Naive thymus-derived CD4-positive, alpha-beta T cell (primary cell): ENCODE measurements at regions not wholly inside any gene's neighbourhood (a gene's known extent, or its start where the extent isn't known, plus 50 kb on each side); places are given as distances from the start of the nearest gene placed in this dataset.

Source experiments
- ATAC-seq: fragments of 150-1000 bp; cut with Tn5 transposase; 2 replicates; pipeline ENCODE4 v1.10.0; 2021; ENCODE audit warnings: mild to moderate bottlenecking, moderate library complexity
- CTCF ChIA-PET: fragments of 350-600 bp; sonication (Branson Sonifier 250); formaldehyde crosslinking; loops from one replicate; lab custom pipeline; 2021; ENCODE audit warnings: antibody characterized with exemption; lab: Charles Lee
- POLR2A ChIA-PET: fragments of 350-600 bp; sonication (Branson Sonifier 250); formaldehyde crosslinking; loops from one replicate; lab custom pipeline; 2021; ENCODE audit warnings: antibody characterized with exemption, inconsistent platforms; lab: Charles Lee
- DNase-seq, 9 donors: peaks; one replicate each; pipeline versions ENCODE4 v3.0.0 to v3.0.0-alpha.2; 2020 to 2022; ENCODE audit warnings: mixed read lengths in 1 of 9
- H3K27ac ChIP-seq: one replicate; pipeline ENCODE4 v1.7.0; 2013; ENCODE audit warnings: mild to moderate bottlenecking, low read depth, low read length, moderate library complexity
- H3K27me3 ChIP-seq, 2 donors: one replicate each; pipeline ENCODE4 v1.7.0; 2013; ENCODE audit warnings: low read length in 2 of 2, mild to moderate bottlenecking in 2 of 2, moderate library complexity in 2 of 2; ENCODE audit not compliant: control insufficient read depth in 2 of 2, insufficient read depth in 2 of 2
- H3K36me3 ChIP-seq, 3 experiments: 1 replicate in 2 of 3; 2 replicates in 1 of 3; pipeline ENCODE4 v1.7.0; 2013; ENCODE audit warnings: low read length in 3 of 3, mild to moderate bottlenecking in 3 of 3, moderate library complexity in 1 of 3; ENCODE audit not compliant: insufficient read depth in 3 of 3, control insufficient read depth in 2 of 3
- H3K4me1 ChIP-seq, 2 donors: one replicate each; pipeline ENCODE4 v1.7.0; 2013; ENCODE audit warnings: low read length in 2 of 2, mild to moderate bottlenecking in 2 of 2, moderate library complexity in 1 of 2; ENCODE audit not compliant: control insufficient read depth in 2 of 2, insufficient read depth in 2 of 2
- H3K4me3 ChIP-seq: 2 replicates; pipeline ENCODE4 v1.7.0; 2013; ENCODE audit warnings: mild to moderate bottlenecking, low read length
- H3K9me3 ChIP-seq, 3 experiments: 1 replicate in 2 of 3; 2 replicates in 1 of 3; pipeline ENCODE4 v1.7.0; 2013; ENCODE audit warnings: low read length in 3 of 3; ENCODE audit not compliant: control insufficient read depth in 2 of 3
- H3K27ac Mint-ChIP-seq, 9 donors: one replicate each; pipeline ENCODE4 v1.8.0; 2020 to 2022; ENCODE audit warnings: mixed read lengths in 9 of 9, mild to moderate bottlenecking in 8 of 9, moderate library complexity in 5 of 9, inconsistent platforms in 2 of 9
- H3K27me3 Mint-ChIP-seq, 5 donors: one replicate each; pipeline ENCODE4 v1.8.0; 2021 to 2022; ENCODE audit warnings: mixed read lengths in 5 of 5, mild to moderate bottlenecking in 1 of 5
- H3K36me3 Mint-ChIP-seq, 5 donors: one replicate each; pipeline ENCODE4 v1.8.0; 2020 to 2022; ENCODE audit warnings: mixed read lengths in 5 of 5, mild to moderate bottlenecking in 3 of 5, inconsistent platforms in 1 of 5
- H3K4me1 Mint-ChIP-seq, 7 donors: one replicate each; pipeline ENCODE4 v1.8.0; 2020 to 2022; ENCODE audit warnings: mixed read lengths in 7 of 7, mild to moderate bottlenecking in 3 of 7, inconsistent platforms in 1 of 7
- H3K4me3 Mint-ChIP-seq, 10 donors: one replicate each; pipeline ENCODE4 v1.8.0; 2020 to 2022; ENCODE audit warnings: mild to moderate bottlenecking in 10 of 10, mixed read lengths in 10 of 10, moderate library complexity in 6 of 10, inconsistent platforms in 2 of 10
- H3K9me3 Mint-ChIP-seq, 11 donors: one replicate each; pipeline ENCODE4 v1.8.0; 2020 to 2022; ENCODE audit warnings: mixed read lengths in 11 of 11, mild to moderate bottlenecking in 4 of 11, inconsistent platforms in 1 of 11, moderate library complexity in 1 of 11
- intact Hi-C, 2 donors: fragments of 100-400 bp; cut with micrococcal nuclease; formaldehyde crosslinking; loops; one replicate each; pipeline ENCODE4 v1.15.1; 2023

GRCh38 chr20:22320245-22320915 is 264.0 kb downstream of the FOXA2 start:
- Histone ChIP-seq H3K4me3 (no peak overlapping the region), H3K9me3 (no peaks in the 10 kb centered on the region), H3K4me1 (no peaks in the 10 kb centered on the region), H3K27me3 (no peaks in the 10 kb centered on the region), H3K27ac (no peak overlapping the region), H3K36me3 (no peaks in the 10 kb centered on the region)
- Mint-ChIP-seq H3K4me3 (no peak overlapping the region), H3K36me3 (no peaks in the 10 kb centered on the region), H3K4me1 (no peaks in the 10 kb centered on the region), H3K9me3 (peaks cover 0 to 10% (median 0%) of the 10 kb centered on the region in 11 donors), H3K27me3 (peaks cover 0 to 25% (median 0%) of the 10 kb centered on the region in 5 donors), H3K27ac (no peak overlapping the region)
- ChIA-PET POLR2A (no interaction called here), CTCF (no interaction called here)
- DNase-seq: no peak
- intact Hi-C loops: no loop called here
- ATAC-seq: no peak

- Histone ChIP-seq H3K4me1 (no peaks in the 10 kb centered on the region), H3K36me3 (no peaks in the 10 kb centered on the region), H3K27ac (no peak overlapping the region), H3K4me3 (no peak overlapping the region), H3K27me3 (no peaks in the 10 kb centered on the region), H3K9me3 (no peaks in the 10 kb centered on the region)
- ChIA-PET POLR2A (no interaction called here), CTCF (interaction anchor here (0.6 kb wide), 1 partner anchor 1773 kb away, joined by 3 read pairs; no protein-coding TSS in a partner anchor)
- Mint-ChIP-seq H3K27me3 (peaks cover 0 to 25% (median 5%) of the 10 kb centered on the region in 5 donors), H3K4me1 (no peaks in the 10 kb centered on the region), H3K27ac (no peak overlapping the region), H3K9me3 (peaks cover 0 to 10% (median 0%) of the 10 kb centered on the region in 11 donors), H3K36me3 (no peaks in the 10 kb centered on the region), H3K4me3 (no peak overlapping the region)
- DNase-seq (no peak), ATAC-seq (no peak)
- intact Hi-C loops: no loop called here
These were observed 268.6 kb downstream of the FOXA2 start for GRCh38 chr20:22315771-22316170.

- Mint-ChIP-seq H3K27ac (peak overlapping the region in 1 of 9 donors; percentile 8), H3K4me3 (no peak overlapping the region), H3K36me3 (no peaks in the 10 kb centered on the region), H3K4me1 (no peaks in the 10 kb centered on the region), H3K27me3 (peaks cover 0 to 25% (median 5%) of the 10 kb centered on the region in 5 donors), H3K9me3 (peaks cover 0 to 10% (median 0%) of the 10 kb centered on the region in 11 donors)
- Histone ChIP-seq H3K36me3 (no peaks in the 10 kb centered on the region), H3K4me1 (no peaks in the 10 kb centered on the region), H3K9me3 (no peaks in the 10 kb centered on the region), H3K27me3 (no peaks in the 10 kb centered on the region), H3K27ac (no peak overlapping the region), H3K4me3 (no peak overlapping the region)
- intact Hi-C loops: no loop called here
- DNase-seq: no peak
- ChIA-PET CTCF (interaction anchor here (0.6 kb wide), 1 partner anchor 1772 kb away, joined by 3 read pairs; no protein-coding TSS in a partner anchor), POLR2A (no interaction called here)
- ATAC-seq: no peak
These were observed 269.3 kb downstream of the FOXA2 start for GRCh38 chr20:22315073-22315472.

- intact Hi-C loops: no loop called here
- H3K4me1 Mint-ChIP-seq: no peaks in the 10 kb centered on the region
- H3K4me3 ChIP-seq: no peak overlapping the region
- ATAC-seq (no peak), DNase-seq (no peak)
- H3K9me3 Mint-ChIP-seq: peaks cover 0 to 4% (median 0%) of the 10 kb centered on the region in 11 donors
- H3K27me3 Mint-ChIP-seq: peaks cover 0 to 8% (median 5%) of the 10 kb centered on the region in 5 donors
- no peaks in the 10 kb centered on the region for H3K4me1 ChIP-seq
- no peaks in the 10 kb centered on the region for H3K9me3 ChIP-seq
- no peaks in the 10 kb centered on the region for H3K36me3 Mint-ChIP-seq
- CTCF ChIA-PET: no interaction called here
- H3K36me3 ChIP-seq: no peaks in the 10 kb centered on the region
- POLR2A ChIA-PET: no interaction called here
- H3K4me3 Mint-ChIP-seq: no peak overlapping the region
- no peaks in the 10 kb centered on the region for H3K27me3 ChIP-seq
- H3K27ac Mint-ChIP-seq: no peak overlapping the region
- H3K27ac ChIP-seq: no peak overlapping the region
These were observed 271.5 kb downstream of the FOXA2 start for GRCh38 chr20:22312744-22313346.

- no peaks in the 10 kb centered on the region for H3K36me3 ChIP-seq
- no peak overlapping the region for H3K27ac ChIP-seq
- H3K4me3 ChIP-seq: no peak overlapping the region
- H3K27me3 ChIP-seq: no peaks in the 10 kb centered on the region
- Mint-ChIP-seq H3K4me3 (no peak overlapping the region), H3K9me3 (peaks cover 0 to 4% (median 0%) of the 10 kb centered on the region in 11 donors), H3K27ac (no peak overlapping the region), H3K27me3 (peaks cover 0 to 9% (median 0%) of the 10 kb centered on the region in 5 donors), H3K4me1 (no peaks in the 10 kb centered on the region), H3K36me3 (no peaks in the 10 kb centered on the region)
- no peaks in the 10 kb centered on the region for H3K9me3 ChIP-seq
- intact Hi-C loops: no loop called here
- H3K4me1 ChIP-seq: no peaks in the 10 kb centered on the region
- DNase-seq (no peak), ATAC-seq (no peak)
- ChIA-PET CTCF (no interaction called here), POLR2A (no interaction called here)
These were observed 275.4 kb downstream of the FOXA2 start for GRCh38 chr20:22308934-22309333.

- Mint-ChIP-seq H3K4me1 (no peaks in the 10 kb centered on the region), H3K27ac (no peak overlapping the region), H3K36me3 (no peaks in the 10 kb centered on the region), H3K4me3 (no peak overlapping the region), H3K27me3 (peaks cover 0 to 5% (median 0%) of the 10 kb centered on the region in 5 donors), H3K9me3 (peaks cover 0 to 6% (median 0%) of the 10 kb centered on the region in 11 donors)
- intact Hi-C loops: no loop called here
- ATAC-seq: no peak
- ChIA-PET CTCF (no interaction called here), POLR2A (no interaction called here)
- DNase-seq: no peak
- H3K4me3 ChIP-seq: no peak overlapping the region
- H3K4me1 ChIP-seq: no peaks in the 10 kb centered on the region
- no peak overlapping the region for H3K27ac ChIP-seq
- H3K9me3 ChIP-seq: no peaks in the 10 kb centered on the region
- no peaks in the 10 kb centered on the region for H3K27me3 ChIP-seq
- no peaks in the 10 kb centered on the region for H3K36me3 ChIP-seq
These were observed 277.0 kb downstream of the FOXA2 start for GRCh38 chr20:22307409-22307808.

GRCh38 chr20:22305381-22305780 is 279.0 kb downstream of the FOXA2 start:
- Histone ChIP-seq H3K9me3 (no peaks in the 10 kb centered on the region), H3K4me3 (no peak overlapping the region), H3K27ac (no peak overlapping the region), H3K4me1 (no peaks in the 10 kb centered on the region), H3K36me3 (no peaks in the 10 kb centered on the region), H3K27me3 (no peaks in the 10 kb centered on the region)
- intact Hi-C loops: no loop called here
- Mint-ChIP-seq H3K27ac (no peak overlapping the region), H3K9me3 (peaks cover 0 to 6% (median 0%) of the 10 kb centered on the region in 11 donors), H3K4me3 (no peak overlapping the region), H3K27me3 (peaks cover 0 to 5% (median 0%) of the 10 kb centered on the region in 5 donors), H3K36me3 (no peaks in the 10 kb centered on the region), H3K4me1 (no peaks in the 10 kb centered on the region)
- no peak for ATAC-seq
- DNase-seq: no peak
- POLR2A ChIA-PET: no interaction called here
- CTCF ChIA-PET: no interaction called here
